MCF 10A (cell line): ENCODE measurements at regions not wholly inside any gene's neighbourhood (a gene's known extent, or its start where the extent isn't known, plus 50 kb on each side); places are given as distances from the start of the nearest gene placed in this dataset.
A peak's percentile ranks its signal among the peaks of the same experiment; 100 is the strongest.

Experiments used
- BruUV-seq: library from RNA; stranded (reverse); fragments of 400-500 nt; replicated peaks from 2 replicates; lab custom pipeline; 2021; lab: Mats Ljungman, UMichigan
- CTCF ChIA-PET: fragments of 300-600 bp; sonication (Branson Sonifier 250); formaldehyde crosslinking; extraction: SDS; loops from one replicate; lab custom pipeline; 2021; ENCODE audit warnings: antibody characterized with exemption, inconsistent platforms; lab: Yijun Ruan, JAX
- POLR2A ChIA-PET: fragments of 300-600, 350-650 bp; sonication (Branson Sonifier 250); formaldehyde crosslinking; extraction: SDS; loops from one replicate; lab custom pipeline; 2020; ENCODE audit warnings: antibody characterized with exemption, inconsistent platforms; lab: Yijun Ruan, JAX
- DNase-seq: peaks from one replicate; pipeline ENCODE4 v3.0.0-alpha.2; 2018; ENCODE audit not compliant: unreplicated experiment
- H3K27ac Mint-ChIP-seq: one replicate; pipeline ENCODE4 v1.8.0; 2022; ENCODE audit warnings: mild to moderate bottlenecking, low read depth, mixed read lengths; ENCODE audit not compliant: unreplicated experiment
- H3K27me3 Mint-ChIP-seq: one replicate; pipeline ENCODE4 v1.8.0; 2022; ENCODE audit warnings: mixed read lengths; ENCODE audit not compliant: insufficient read depth, unreplicated experiment
- H3K36me3 Mint-ChIP-seq: one replicate; pipeline ENCODE4 v1.8.0; 2022; ENCODE audit warnings: mild to moderate bottlenecking, moderate library complexity, mixed read lengths; ENCODE audit not compliant: insufficient read depth, unreplicated experiment
- H3K4me1 Mint-ChIP-seq: one replicate; pipeline ENCODE4 v1.8.0; 2022; ENCODE audit warnings: mixed read lengths; ENCODE audit not compliant: insufficient read depth, unreplicated experiment
- H3K4me3 Mint-ChIP-seq: one replicate; pipeline ENCODE4 v1.8.0; 2022; ENCODE audit warnings: mild to moderate bottlenecking, moderate library complexity, mixed read lengths; ENCODE audit not compliant: unreplicated experiment
- H3K9me3 Mint-ChIP-seq: one replicate; pipeline ENCODE4 v1.8.0; 2022; ENCODE audit warnings: mixed read lengths; ENCODE audit not compliant: unreplicated experiment
- intact Hi-C: fragments of 100-400 bp; cut with micrococcal nuclease; formaldehyde crosslinking; loops from 2 replicates; pipeline ENCODE4 v1.14.1; 2022
- TF ChIP-seq, protein P1 (sequence below): fragments of 200-600 bp; IDR thresholded peaks from one replicate; pipeline ENCODE4 v1.8.0; 2022; ENCODE audit warnings: antibody characterized with exemption, mild to moderate bottlenecking; ENCODE audit not compliant: unreplicated experiment

DNA sequence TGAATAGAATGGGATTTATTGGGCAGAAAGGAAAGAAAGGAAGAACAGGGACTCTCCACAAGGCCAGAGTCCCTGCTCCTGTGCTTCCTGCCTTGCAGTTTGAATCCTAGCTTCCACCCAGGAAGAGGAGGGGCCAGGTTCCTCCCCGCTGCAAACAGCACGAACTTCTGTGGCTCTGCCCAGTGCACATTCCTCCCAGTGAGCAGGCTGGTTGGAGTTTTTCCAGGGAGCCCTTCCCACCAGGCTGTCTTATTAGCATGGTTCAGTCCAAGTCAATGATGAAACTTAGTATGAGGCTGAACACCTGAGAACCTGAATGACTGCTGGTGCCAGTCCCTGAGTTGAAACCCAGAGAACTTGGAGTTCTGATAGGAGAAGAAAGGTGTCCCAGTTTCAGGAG lies 247.2 kb downstream of the DUSP10 start:
- Mint-ChIP-seq H3K36me3 (no peaks in the 10 kb centered on the region), H3K9me3 (no peaks in the 10 kb centered on the region), H3K4me1 (peaks cover 13% of the 10 kb centered on the region), H3K27me3 (no peaks in the 10 kb centered on the region), H3K4me3 (no peak overlapping the region), H3K27ac (no peak overlapping the region)
- TF ChIP-seq, protein P1, sequence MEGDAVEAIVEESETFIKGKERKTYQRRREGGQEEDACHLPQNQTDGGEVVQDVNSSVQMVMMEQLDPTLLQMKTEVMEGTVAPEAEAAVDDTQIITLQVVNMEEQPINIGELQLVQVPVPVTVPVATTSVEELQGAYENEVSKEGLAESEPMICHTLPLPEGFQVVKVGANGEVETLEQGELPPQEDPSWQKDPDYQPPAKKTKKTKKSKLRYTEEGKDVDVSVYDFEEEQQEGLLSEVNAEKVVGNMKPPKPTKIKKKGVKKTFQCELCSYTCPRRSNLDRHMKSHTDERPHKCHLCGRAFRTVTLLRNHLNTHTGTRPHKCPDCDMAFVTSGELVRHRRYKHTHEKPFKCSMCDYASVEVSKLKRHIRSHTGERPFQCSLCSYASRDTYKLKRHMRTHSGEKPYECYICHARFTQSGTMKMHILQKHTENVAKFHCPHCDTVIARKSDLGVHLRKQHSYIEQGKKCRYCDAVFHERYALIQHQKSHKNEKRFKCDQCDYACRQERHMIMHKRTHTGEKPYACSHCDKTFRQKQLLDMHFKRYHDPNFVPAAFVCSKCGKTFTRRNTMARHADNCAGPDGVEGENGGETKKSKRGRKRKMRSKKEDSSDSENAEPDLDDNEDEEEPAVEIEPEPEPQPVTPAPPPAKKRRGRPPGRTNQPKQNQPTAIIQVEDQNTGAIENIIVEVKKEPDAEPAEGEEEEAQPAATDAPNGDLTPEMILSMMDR: no peak
- peak; percentile 71 for DNase-seq
- CTCF ChIA-PET: interaction anchor here (0.6 to 3.8 kb wide), 4 partner anchors 17 to 961 kb away, joined by 3 to 22 read pairs (median 6); no protein-coding TSS in a partner anchor
- POLR2A ChIA-PET: no interaction called here
- intact Hi-C loops: no loop called here
- BruUV-seq: no TSS peak

DNA sequence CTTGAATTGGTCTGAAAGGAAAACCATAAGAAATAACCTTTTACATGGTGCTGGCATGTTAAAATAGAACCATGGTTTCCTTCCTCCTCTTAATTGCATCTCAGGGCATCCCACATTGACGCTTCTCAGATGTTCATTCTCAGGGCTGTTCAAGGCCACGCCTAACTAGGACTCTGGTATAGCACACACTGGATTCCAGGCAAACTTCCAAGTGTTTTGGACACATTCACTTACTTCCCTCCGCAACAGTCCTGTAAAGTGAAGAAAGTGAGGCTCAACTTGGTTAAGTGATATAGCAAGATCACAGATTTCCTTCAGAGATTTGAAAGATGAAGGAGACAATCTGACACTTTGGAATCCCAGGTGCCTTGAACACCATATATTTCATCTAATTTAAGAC lies 244.8 kb downstream of the DUSP10 start:
- Mint-ChIP-seq H3K4me3 (no peak overlapping the region), H3K27me3 (no peaks in the 10 kb centered on the region), H3K27ac (no peak overlapping the region), H3K36me3 (no peaks in the 10 kb centered on the region), H3K4me1 (peaks cover 13% of the 10 kb centered on the region), H3K9me3 (no peaks in the 10 kb centered on the region)
- DNase-seq: peak; percentile 58
- ChIA-PET CTCF (interaction anchor here (1.1 to 3.2 kb wide), 3 partner anchors 19 to 958 kb away, joined by 3 to 15 read pairs (median 3); no protein-coding TSS in a partner anchor), POLR2A (interaction anchor here (1.0 to 1.2 kb wide), 2 partner anchors 8 to 245 kb away, joined by 3 read pairs; partner anchors contain the start of gene DUSP10)
- TF ChIP-seq, protein P1: no peak
- intact Hi-C loops: no loop called here
- no TSS peak for BruUV-seq

DNA sequence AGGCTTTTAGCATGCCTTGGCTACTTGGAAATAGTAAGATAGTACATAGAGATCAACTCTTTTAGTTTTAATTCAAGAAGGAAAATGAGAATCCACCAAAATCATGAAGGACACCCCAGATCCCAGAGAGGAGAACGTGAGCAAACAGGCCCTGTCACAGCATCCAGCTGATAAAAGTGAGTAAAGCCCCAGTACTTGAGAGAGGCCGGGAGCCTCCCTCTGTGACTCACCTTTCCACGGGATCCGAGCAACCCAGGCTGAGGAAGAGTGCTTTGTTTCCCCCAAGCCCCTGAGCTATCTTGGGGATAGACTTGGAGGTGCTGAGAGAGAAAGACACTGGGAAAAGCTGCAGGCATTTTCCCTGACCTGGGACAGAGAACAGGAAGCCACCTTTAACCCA lies 238.6 kb downstream of the DUSP10 start:
- no TSS peak for BruUV-seq

DNA sequence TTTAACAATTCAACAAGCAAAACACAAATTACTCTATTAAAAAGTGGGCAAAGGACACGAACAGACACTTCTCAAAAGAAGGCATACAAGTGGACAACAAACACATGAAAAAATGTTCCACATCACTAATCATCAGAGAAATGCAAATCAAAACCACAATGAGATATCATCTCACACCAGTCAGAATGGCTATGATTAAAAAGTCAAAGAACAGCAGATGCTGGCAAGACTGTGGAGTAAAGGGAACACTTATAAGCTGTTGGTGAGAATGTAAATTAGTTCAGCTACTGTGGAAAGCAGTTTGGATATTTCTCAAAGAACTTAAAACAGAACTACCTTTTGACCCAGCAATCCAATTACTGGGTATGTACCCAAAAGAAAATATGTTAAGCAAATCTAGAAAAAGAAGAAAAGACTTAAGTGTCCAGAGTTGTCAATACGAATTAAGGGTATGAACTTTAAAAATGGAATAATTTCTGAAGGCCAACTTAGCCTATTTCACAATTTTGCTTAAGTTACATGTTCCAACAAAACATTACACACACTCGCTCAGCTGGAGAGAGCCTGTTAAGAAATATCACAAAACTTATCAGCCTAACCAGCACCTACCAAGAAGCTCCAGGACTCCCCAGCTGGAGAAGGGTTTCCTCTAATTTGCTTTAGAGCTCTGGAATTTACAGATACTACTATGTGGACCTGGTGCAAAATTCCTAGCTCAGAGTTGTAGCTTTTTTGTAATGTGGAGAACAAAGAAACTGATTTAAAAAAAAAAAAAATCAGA lies 232.1 kb downstream of the DUSP10 start:
- TF ChIP-seq, protein P1: no peak
- ChIA-PET CTCF (interaction anchor here (0.6 to 1.3 kb wide), 10 partner anchors 9 to 946 kb away, joined by 3 to 6 read pairs (median 3); no protein-coding TSS in a partner anchor), POLR2A (interaction anchor here (0.8 to 2.2 kb wide), 6 partner anchors 18 to 232 kb away, joined by 3 to 6 read pairs (median 4); partner anchors contain the start of gene DUSP10)
- no TSS peak for BruUV-seq
- Mint-ChIP-seq H3K36me3 (no peaks in the 10 kb centered on the region), H3K27me3 (no peaks in the 10 kb centered on the region), H3K9me3 (peaks cover 10% of the 10 kb centered on the region), H3K4me1 (peaks cover 8% of the 10 kb centered on the region), H3K27ac (no peak overlapping the region), H3K4me3 (no peak overlapping the region)
- intact Hi-C loops: no loop called here
- DNase-seq: peak; percentile 28

More for the DNA sequence above, 238.6 kb downstream of the DUSP10 start:
- Mint-ChIP-seq H3K36me3 (no peaks in the 10 kb centered on the region), H3K4me3 (no peak overlapping the region), H3K9me3 (peaks cover 10% of the 10 kb centered on the region), H3K27ac (no peak overlapping the region), H3K27me3 (no peaks in the 10 kb centered on the region), H3K4me1 (no peaks in the 10 kb centered on the region)
- ChIA-PET CTCF (interaction anchor here (0.6 kb wide), 1 partner anchor 105 kb away, joined by 3 read pairs; no protein-coding TSS in a partner anchor), POLR2A (no interaction called here)
- TF ChIP-seq, protein P1: no peak
- peak; percentile 44 for DNase-seq
- intact Hi-C loops: no loop called here
